Naive B cell (primary cell): ENCODE measurements at regions not wholly inside any gene's neighbourhood (a gene's known extent, or its start where the extent isn't known, plus 50 kb on each side); places are given as distances from the start of the nearest gene placed in this dataset.

ENCODE experiments used
- ATAC-seq, 2 donors: fragments of 150-1000 bp; cut with Tn5 transposase; 2 replicates each; pipeline ENCODE4 v1.10.0; 2021; ENCODE audit warnings: low read depth in 2 of 2, mild to moderate bottlenecking in 2 of 2, moderate library complexity in 2 of 2
- DNase-seq: peaks from one replicate; pipeline ENCODE4 v3.0.0; 2022
- H3K27ac Mint-ChIP-seq, 6 donors: one replicate each; pipeline ENCODE4 v1.8.0; 2020 to 2022; ENCODE audit warnings: mild to moderate bottlenecking in 6 of 6, mixed read lengths in 6 of 6, moderate library complexity in 5 of 6, inconsistent platforms in 2 of 6
- H3K27me3 Mint-ChIP-seq, 3 donors: one replicate each; pipeline ENCODE4 v1.8.0; 2021 to 2022; ENCODE audit warnings: mixed read lengths in 3 of 3, mild to moderate bottlenecking in 1 of 3
- H3K36me3 Mint-ChIP-seq, 2 donors: one replicate each; pipeline ENCODE4 v1.8.0; 2020 to 2022; ENCODE audit warnings: mixed read lengths in 2 of 2, inconsistent platforms in 1 of 2, mild to moderate bottlenecking in 1 of 2
- H3K4me1 Mint-ChIP-seq, 3 donors: one replicate each; pipeline ENCODE4 v1.8.0; 2020 to 2022; ENCODE audit warnings: mixed read lengths in 3 of 3, inconsistent platforms in 1 of 3, mild to moderate bottlenecking in 1 of 3, moderate library complexity in 1 of 3
- H3K4me3 Mint-ChIP-seq, 8 donors: one replicate each; pipeline ENCODE4 v1.8.0; 2020 to 2022; ENCODE audit warnings: mild to moderate bottlenecking in 8 of 8, mixed read lengths in 8 of 8, moderate library complexity in 8 of 8, inconsistent platforms in 2 of 8
- H3K9me3 Mint-ChIP-seq, 7 donors: one replicate each; pipeline ENCODE4 v1.8.0; 2020 to 2022; ENCODE audit warnings: mixed read lengths in 7 of 7, mild to moderate bottlenecking in 5 of 7, inconsistent platforms in 2 of 7, moderate library complexity in 1 of 7

GRCh38 chr3:31353166-31353565 lies 179.6 kb upstream of the STT3B start:
- Mint-ChIP-seq H3K4me3 (no peak overlapping the region), H3K27ac (no peak overlapping the region), H3K27me3 (no peaks in the 10 kb centered on the region), H3K9me3 (peaks cover 0 to 11% (median 3%) of the 10 kb centered on the region in 7 donors), H3K36me3 (peaks cover 0 to 4% of the 10 kb centered on the region in 2 donors), H3K4me1 (no peaks in the 10 kb centered on the region)
- ATAC-seq (no peak), DNase-seq (no peak)

- H3K4me1 Mint-ChIP-seq = no peaks in the 10 kb centered on the region
- no peak overlapping the region for H3K27ac Mint-ChIP-seq
- H3K36me3 Mint-ChIP-seq = peaks cover 0 to 4% of the 10 kb centered on the region in 2 donors
- DNase-seq (no peak), ATAC-seq (no peak)
- no peak overlapping the region for H3K4me3 Mint-ChIP-seq
- H3K27me3 Mint-ChIP-seq = no peaks in the 10 kb centered on the region
- peaks cover 0 to 11% (median 3%) of the 10 kb centered on the region in 7 donors for H3K9me3 Mint-ChIP-seq
These were observed 178.4 kb upstream of the STT3B start for GRCh38 chr3:31354373-31354772.

GRCh38 chr3:31355807-31356206 lies 176.9 kb upstream of the STT3B start:
- Mint-ChIP-seq H3K27me3 (no peaks in the 10 kb centered on the region), H3K36me3 (peaks cover 0 to 4% of the 10 kb centered on the region in 2 donors), H3K4me3 (no peak overlapping the region), H3K27ac (no peak overlapping the region), H3K4me1 (no peaks in the 10 kb centered on the region), H3K9me3 (peaks cover 0 to 11% (median 3%) of the 10 kb centered on the region in 7 donors)
- DNase-seq = no peak
- ATAC-seq = no peak

- no peak for DNase-seq
- peaks cover 0 to 11% (median 3%) of the 10 kb centered on the region in 7 donors for H3K9me3 Mint-ChIP-seq
- H3K27me3 Mint-ChIP-seq = no peaks in the 10 kb centered on the region
- H3K27ac Mint-ChIP-seq = no peak overlapping the region
- no peak for ATAC-seq
- no peak overlapping the region for H3K4me3 Mint-ChIP-seq
- no peaks in the 10 kb centered on the region for H3K4me1 Mint-ChIP-seq
- H3K36me3 Mint-ChIP-seq = peaks cover 0 to 4% of the 10 kb centered on the region in 2 donors
These were observed 175.8 kb upstream of the STT3B start for GRCh38 chr3:31356941-31357340.

- no peak overlapping the region for H3K4me3 Mint-ChIP-seq
- no peak overlapping the region for H3K27ac Mint-ChIP-seq
- DNase-seq = no peak
- no peaks in the 10 kb centered on the region for H3K4me1 Mint-ChIP-seq
- no peaks in the 10 kb centered on the region for H3K27me3 Mint-ChIP-seq
- H3K36me3 Mint-ChIP-seq = peaks cover 0 to 4% of the 10 kb centered on the region in 2 donors
- no peak for ATAC-seq
- peaks cover 0 to 11% (median 3%) of the 10 kb centered on the region in 7 donors for H3K9me3 Mint-ChIP-seq
These were observed 175.3 kb upstream of the STT3B start for GRCh38 chr3:31357451-31357850.

GRCh38 chr3:31358473-31359070 lies 174.2 kb upstream of the STT3B start:
- Mint-ChIP-seq H3K4me1 (no peaks in the 10 kb centered on the region), H3K9me3 (peaks cover 0 to 11% (median 3%) of the 10 kb centered on the region in 7 donors), H3K4me3 (no peak overlapping the region), H3K27me3 (peaks cover 0 to 4% (median 0%) of the 10 kb centered on the region in 3 donors), H3K36me3 (peaks cover 0 to 4% of the 10 kb centered on the region in 2 donors), H3K27ac (no peak overlapping the region)
- ATAC-seq = no peak
- no peak for DNase-seq

GRCh38 chr3:31361371-31362273 lies 171.1 kb upstream of the STT3B start:
- H3K9me3 Mint-ChIP-seq = peaks cover 0 to 2% (median 0%) of the 10 kb centered on the region in 7 donors
- H3K4me3 Mint-ChIP-seq = no peak overlapping the region
- no peak overlapping the region for H3K27ac Mint-ChIP-seq
- H3K36me3 Mint-ChIP-seq = no peaks in the 10 kb centered on the region
- no peaks in the 10 kb centered on the region for H3K4me1 Mint-ChIP-seq
- ATAC-seq (no peak), DNase-seq (no peak)
- H3K27me3 Mint-ChIP-seq = peaks cover 0 to 4% (median 0%) of the 10 kb centered on the region in 3 donors

- Mint-ChIP-seq H3K27me3 (peaks cover 0 to 4% (median 0%) of the 10 kb centered on the region in 3 donors), H3K27ac (no peak overlapping the region)
These were observed 168.5 kb upstream of the STT3B start for GRCh38 chr3:31364188-31364587.

GRCh38 chr3:31364711-31365110 lies 168.0 kb upstream of the STT3B start:
- Mint-ChIP-seq H3K27ac (no peak overlapping the region), H3K36me3 (no peaks in the 10 kb centered on the region), H3K9me3 (no peaks in the 10 kb centered on the region)

More at GRCh38 chr3:31364188-31364587, 168.5 kb upstream of the STT3B start:
- no peak for DNase-seq
- no peaks in the 10 kb centered on the region for H3K4me1 Mint-ChIP-seq
- no peaks in the 10 kb centered on the region for H3K36me3 Mint-ChIP-seq
- H3K9me3 Mint-ChIP-seq = no peaks in the 10 kb centered on the region
- H3K4me3 Mint-ChIP-seq = no peak overlapping the region
- no peak for ATAC-seq

GRCh38 chr3:31367518-31367917 lies 165.2 kb upstream of the STT3B start:
- DNase-seq = no peak
- Mint-ChIP-seq H3K4me3 (no peak overlapping the region), H3K27ac (no peak overlapping the region), H3K27me3 (peaks cover 0 to 4% (median 0%) of the 10 kb centered on the region in 3 donors), H3K4me1 (no peaks in the 10 kb centered on the region), H3K36me3 (no peaks in the 10 kb centered on the region), H3K9me3 (no peaks in the 10 kb centered on the region)
- ATAC-seq = no peak

More at GRCh38 chr3:31364711-31365110, 168.0 kb upstream of the STT3B start:
- peaks cover 0 to 4% (median 0%) of the 10 kb centered on the region in 3 donors for H3K27me3 Mint-ChIP-seq
- no peak for DNase-seq
- no peaks in the 10 kb centered on the region for H3K4me1 Mint-ChIP-seq
- no peak overlapping the region for H3K4me3 Mint-ChIP-seq
- no peak for ATAC-seq

GRCh38 chr3:31369637-31370379 lies 162.9 kb upstream of the STT3B start:
- ATAC-seq = no peak
- no peaks in the 10 kb centered on the region for H3K4me1 Mint-ChIP-seq
- no peaks in the 10 kb centered on the region for H3K36me3 Mint-ChIP-seq
- H3K4me3 Mint-ChIP-seq = no peak overlapping the region
- no peaks in the 10 kb centered on the region for H3K27me3 Mint-ChIP-seq
- peak overlapping the region in 1 of 6 donors; percentile 18 for H3K27ac Mint-ChIP-seq
- DNase-seq = no peak
- no peaks in the 10 kb centered on the region for H3K9me3 Mint-ChIP-seq

GRCh38 chr3:31370380-31370666 lies 162.4 kb upstream of the STT3B start:
- ATAC-seq = no peak
- H3K36me3 Mint-ChIP-seq = no peaks in the 10 kb centered on the region
- H3K4me1 Mint-ChIP-seq = no peaks in the 10 kb centered on the region
- H3K27me3 Mint-ChIP-seq = no peaks in the 10 kb centered on the region
- H3K4me3 Mint-ChIP-seq = no peak overlapping the region
- no peak overlapping the region for H3K27ac Mint-ChIP-seq
- DNase-seq = no peak
- no peaks in the 10 kb centered on the region for H3K9me3 Mint-ChIP-seq

GRCh38 chr3:31370681-31371080 lies 162.0 kb upstream of the STT3B start:
- Mint-ChIP-seq H3K36me3 (no peaks in the 10 kb centered on the region), H3K4me3 (no peak overlapping the region), H3K27me3 (no peaks in the 10 kb centered on the region), H3K4me1 (no peaks in the 10 kb centered on the region), H3K9me3 (no peaks in the 10 kb centered on the region), H3K27ac (no peak overlapping the region)
- DNase-seq (no peak), ATAC-seq (no peak)
